HG02938 (cell line): ENCODE measurements at regions not wholly inside any gene's neighbourhood (a gene's known extent, or its start where the extent isn't known, plus 50 kb on each side); places are given as distances from the start of the nearest gene placed in this dataset.

Experiments used
- ATAC-seq: cut with Tn5 transposase; IDR thresholded peaks from one replicate; pipeline ENCODE4 v1.9.1; 2021; ENCODE audit warnings: mild to moderate bottlenecking, moderate library complexity; ENCODE audit not compliant: unreplicated experiment

DNA sequence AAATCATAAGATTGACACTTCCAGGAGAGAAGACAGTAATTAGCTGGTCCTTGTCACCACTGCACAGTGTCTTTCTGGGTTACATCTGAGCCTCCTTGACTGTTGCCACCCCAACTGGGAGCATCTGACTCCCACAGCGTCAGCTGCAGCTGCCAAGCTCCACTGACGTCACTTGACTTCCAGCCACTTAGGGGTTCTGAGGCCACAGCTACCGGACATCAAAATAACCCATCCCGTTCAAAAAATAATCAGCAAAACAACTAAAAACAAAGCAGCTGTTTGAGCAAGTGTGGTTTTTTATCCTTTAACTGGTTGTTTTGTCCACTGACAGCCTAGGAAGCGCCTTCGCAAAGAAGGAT lies 206.5 kb upstream of the AGAP1 start:
- ATAC-seq: no peak

DNA sequence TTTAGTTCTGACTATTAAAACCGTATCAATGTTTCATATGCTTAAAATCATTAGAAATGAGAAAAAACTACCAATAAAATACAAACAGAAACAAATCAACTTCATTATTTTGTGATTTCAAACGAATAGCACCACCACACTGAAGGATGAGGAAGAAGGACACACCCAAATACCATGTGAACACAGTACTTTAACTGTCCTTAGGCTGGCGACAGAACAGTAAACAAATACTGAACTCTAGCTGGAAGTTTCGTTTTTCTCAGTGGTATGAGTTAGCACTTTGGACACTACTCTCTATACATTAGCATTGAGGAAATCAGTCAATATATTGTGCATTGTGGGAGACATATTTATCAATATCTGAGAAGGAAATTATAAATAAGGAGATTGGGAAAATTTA lies 202.4 kb upstream of the AGAP1 start:
- ATAC-seq: no peak

DNA sequence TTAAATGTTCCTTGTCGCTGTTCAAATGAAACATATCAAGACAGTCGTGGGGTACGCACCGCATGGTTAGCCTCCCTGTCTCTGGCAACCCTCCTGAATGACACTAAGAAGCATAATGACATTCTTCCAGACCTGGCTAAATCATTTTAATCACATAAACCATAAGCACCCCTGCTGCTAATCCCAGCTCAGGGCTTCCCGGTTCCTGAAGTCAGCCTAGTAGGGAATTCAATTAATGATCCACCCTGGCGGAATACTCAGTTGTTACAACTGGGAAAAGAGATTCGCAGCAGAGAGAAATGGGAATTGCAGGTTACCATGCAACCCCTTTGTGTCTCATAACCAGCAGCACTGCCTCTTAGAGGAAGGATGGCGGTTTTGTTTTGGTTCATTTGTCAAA lies 200.8 kb upstream of the AGAP1 start:
- no peak for ATAC-seq

DNA sequence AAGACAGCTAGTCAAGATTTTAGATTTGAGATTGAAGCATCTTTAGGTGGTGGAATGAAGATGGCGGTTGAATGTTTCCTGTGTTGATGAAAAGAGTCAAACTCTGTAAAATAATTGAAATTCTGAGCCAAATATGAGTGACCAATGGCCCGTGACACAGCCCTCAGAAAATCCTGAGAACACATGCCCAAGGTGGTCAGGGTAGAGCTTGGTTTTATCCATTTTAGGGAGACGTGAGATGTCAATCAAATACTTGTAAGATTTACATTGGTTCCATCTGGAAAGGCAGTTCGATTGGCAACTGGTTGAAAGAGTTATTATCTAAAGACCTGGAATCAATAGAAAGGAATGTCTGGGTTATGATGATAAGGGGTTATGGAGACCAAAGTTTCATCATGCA lies 198.0 kb upstream of the AGAP1 start:
- ATAC-seq: no peak

DNA sequence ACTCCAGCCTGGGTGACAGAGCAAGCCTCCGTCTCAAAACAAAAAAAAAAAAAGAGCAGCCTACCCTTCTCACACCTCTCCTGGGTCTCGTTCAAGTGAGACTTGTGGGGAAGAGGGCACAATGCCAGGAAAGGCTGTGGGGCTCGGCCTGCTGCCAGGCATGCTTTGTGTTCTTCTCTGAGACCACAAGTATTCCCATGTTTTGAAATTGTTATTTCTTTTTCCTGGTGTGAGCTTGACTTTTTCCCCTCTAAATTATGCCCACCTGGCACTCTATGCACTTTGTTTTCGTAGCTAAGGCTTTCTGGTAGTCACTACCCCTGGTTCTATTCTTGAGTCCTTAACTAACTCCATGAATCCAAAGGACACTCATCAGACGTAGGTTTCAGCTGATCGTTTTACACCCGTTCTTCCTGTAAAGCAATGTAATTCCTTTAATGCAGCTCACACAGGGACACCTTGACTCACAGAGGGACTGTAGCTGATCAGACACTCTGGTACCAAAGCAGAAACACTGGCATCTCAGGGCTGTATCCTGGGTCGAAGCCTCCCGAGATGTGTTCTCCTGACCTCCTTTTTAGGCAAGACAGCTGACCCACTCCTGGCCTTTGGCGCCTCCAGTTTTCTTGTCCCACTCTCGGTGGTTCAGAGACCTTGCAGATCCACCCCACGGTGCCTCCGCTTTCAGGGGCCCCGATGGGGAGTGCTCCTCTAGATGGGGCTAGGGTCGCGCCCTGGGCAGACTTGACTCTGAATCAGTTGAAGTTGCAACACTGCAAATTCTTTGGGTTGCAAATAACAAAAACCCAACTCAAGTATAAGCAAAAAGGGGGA lies 193.3 kb upstream of the AGAP1 start:
- no peak for ATAC-seq

DNA sequence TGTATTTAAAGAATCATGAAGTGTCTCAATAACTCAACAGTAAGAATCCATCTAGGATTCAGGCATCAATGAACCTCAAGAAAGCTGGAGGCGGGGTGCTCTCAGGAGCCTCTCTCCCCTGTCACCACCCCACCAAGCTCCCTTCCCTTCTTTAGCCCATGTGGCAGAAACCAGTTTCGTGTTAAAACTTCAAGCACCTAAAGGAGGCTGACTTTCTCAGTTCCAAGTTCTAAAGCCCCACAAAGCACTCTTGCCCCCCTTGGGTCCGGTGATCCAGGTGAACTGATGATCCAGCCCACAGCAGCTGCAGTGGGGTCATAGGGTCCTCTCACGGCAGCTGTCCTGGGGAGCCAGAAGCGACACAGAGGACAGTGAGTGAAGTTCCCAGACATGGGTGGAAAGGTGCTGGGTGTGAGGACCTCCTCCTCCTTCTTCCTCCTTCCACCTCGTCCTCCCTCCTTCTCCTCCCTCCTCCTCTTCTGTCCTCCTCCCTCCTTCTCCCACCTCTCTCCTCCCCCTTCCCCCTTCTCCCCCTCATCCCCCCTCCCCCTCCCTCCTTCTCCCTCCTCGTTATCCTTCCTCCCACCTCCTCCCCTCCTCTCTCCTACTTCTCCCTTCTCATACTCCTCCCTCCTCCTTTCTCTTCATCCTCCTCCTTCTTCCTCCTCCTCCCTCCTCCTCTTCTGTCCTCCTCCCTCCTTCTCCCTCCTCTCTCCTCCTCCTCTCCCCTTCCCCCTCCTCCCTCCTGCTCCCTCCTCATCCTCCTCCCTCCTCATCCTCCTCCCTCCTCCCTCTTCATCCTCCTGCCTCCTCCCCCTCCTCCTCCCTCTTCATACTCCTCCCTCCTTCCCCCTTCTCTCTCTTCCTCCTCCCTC lies 192.4 kb upstream of the AGAP1 start:
- ATAC-seq: no peak

DNA sequence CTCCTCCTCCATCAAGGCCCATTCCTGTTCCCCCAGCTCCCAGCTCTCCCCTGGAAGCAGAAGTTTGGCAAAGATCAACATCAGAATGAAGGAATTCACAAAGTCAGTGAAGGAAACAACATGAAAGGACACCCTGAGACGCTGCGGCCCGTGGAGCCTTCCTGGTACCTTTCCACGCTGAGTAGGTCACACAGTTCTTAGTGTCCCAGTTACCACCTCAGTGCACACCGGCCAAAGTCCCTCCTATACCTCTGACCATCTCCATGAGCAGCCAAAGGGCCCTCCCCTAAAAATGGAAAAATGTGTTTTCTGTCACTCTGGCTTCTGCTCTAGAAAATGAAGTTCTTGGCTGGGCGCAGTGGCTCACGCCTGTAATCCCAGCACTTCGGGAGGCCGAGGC lies 191.6 kb upstream of the AGAP1 start:
- no peak for ATAC-seq

DNA sequence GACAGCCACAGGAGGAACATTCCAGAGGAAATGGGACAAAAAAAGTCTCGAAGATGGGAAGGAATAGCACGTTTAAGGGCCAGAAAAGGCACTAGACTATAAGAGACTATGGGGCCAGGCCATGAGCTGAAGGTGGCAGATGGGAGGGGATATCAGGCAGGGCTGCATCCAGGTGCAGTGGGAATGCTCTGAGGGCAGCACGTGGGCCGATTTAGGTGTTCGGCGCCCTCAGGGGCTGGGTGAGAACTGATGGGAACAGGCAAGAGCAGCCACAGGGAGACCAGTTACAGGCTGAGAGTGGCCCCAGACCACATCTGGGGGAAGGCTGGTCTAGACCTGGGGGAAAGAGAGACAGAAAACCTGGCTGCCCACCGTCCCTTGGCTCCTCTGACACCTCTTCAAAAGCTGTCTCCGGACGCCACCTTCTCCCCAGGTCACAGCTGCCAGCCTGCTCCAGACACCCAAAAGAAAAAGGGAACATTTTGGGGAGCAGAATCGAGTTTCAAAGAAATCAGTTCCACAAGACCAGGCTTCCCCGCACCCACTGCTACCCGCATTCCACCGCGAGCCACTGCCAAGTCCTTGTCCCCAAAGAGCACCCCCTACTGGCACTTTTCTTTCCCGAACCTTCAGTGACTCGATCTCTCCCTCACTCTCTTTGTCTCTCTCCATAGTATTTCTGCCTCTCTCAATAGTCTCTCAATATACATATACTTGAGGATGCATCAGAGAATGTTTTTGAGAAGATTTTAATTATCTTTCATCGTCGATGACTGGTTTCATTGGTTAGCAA lies 190.1 kb upstream of the AGAP1 start:
- ATAC-seq: no peak

DNA sequence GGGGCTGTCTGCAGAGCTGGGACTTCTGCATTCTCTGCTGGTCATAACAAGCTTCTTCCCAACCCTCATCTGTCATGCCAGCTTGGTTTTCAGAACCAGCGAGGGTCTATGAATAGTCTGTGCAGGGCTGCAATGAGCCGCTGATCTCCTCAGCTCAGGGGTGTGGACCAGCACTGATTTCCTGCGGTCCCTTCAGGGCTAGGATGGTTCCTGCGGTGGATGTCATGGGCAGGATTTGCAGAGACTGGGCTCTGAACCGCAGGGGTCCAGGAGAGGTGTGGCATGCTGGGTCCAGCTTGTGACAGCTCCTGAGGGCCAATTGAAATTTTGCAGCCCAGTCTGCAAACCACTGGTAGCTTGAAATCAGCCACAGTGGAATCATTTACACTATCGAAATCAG lies 188.2 kb upstream of the AGAP1 start:
- ATAC-seq: no peak

DNA sequence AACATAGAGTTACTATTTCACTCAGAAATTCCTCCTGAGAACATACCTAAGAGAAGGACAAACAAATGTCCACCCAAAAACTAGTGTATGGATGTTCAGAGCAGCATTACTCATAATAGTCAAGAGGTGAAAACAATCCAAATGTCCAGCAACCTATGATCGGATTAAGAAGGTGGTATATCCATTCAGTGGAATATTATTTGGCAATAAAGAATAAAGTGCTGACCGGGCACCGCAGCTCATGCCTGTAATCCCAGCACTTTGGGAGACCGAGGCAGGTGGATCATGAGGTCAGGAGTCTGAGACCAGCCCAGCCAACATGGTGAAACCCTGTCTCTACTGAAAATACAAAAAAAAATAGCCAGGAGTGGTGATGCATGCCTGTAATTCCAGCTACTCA lies 182.8 kb upstream of the AGAP1 start:
- ATAC-seq: no peak

DNA sequence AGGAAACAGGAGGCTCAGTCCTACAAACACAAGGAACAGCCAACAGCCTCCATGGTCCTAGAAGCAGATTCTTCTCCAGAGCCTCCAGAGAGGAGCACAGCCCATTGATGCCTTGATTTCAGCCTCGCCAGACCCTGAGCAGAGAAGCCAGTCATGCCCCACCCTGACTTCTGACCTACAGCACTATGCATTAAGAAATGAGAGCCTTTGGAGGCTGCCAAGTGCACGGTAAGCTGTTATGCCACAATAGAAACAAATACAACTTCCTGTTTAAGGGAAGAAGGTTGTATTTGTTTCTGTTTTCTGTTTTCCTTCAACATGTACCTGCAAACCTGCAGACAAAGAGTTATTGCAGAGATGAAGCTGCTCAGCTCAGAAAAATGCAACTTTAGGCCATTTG lies 181.3 kb upstream of the AGAP1 start:
- ATAC-seq: no peak

DNA sequence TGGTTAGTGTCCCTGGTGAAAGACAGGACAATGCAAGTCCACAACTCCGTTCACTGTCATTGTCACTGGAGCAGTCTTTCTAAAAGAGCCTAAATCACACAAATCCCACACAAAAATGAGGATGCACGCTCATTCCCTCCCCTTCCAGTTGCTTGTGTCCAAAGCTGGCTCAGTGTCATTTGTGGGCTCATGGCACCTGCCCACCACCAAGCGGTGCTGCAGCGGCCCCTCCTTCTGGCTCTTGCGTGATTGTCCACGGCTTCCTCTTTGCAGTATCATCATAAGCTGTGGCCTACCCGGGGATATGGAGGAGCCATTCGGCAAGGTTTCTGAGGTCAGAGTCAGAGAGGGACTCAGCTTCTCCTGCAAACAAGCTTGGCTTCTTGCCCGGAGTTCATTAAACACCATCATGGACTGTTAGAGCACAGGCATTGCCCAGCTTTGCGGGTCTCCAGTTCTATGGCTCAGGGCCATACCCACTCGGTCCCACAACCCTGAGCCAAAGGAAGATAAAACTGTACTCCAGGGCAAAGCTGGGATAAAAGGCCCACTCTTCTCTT lies 179.4 kb upstream of the AGAP1 start:
- ATAC-seq: no peak

DNA sequence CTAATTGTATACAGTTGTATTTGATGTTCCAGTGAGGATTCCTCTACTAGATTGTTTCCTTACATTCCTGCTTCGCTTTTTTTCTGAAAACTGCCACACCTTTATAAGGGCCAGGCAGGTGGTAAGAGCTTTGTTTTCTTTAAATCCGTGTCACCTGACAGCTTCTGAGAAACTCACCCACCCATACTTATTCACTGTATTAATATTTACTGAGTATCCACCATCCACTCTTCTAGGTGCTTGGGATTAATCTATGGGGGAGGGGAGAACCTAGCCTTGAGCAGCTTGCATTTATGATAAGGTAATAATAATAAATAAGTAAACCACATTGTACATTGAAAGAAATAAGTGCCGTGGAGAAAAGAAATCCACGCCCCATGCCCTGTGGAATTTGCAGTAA lies 174.7 kb upstream of the AGAP1 start:
- ATAC-seq: no peak

DNA sequence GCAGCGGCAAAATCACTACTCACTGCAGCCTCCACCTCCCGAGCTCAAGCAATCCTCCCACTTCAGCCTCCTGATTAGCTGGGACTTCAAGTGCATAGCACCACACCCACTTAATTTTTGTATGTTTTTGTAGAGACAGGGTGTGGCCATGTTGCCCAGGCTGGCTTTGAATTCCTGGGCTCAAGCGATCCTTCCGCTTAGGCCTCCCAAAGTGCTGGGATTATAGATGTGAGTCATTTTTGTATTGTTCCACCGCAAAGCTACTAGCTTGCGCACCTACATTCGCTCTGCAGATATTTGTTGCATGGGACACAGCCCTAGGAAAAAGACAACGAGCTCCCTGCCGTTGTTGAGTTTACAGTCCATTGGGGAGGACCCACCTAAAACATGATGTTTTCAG lies 173.5 kb upstream of the AGAP1 start:
- no peak for ATAC-seq

DNA sequence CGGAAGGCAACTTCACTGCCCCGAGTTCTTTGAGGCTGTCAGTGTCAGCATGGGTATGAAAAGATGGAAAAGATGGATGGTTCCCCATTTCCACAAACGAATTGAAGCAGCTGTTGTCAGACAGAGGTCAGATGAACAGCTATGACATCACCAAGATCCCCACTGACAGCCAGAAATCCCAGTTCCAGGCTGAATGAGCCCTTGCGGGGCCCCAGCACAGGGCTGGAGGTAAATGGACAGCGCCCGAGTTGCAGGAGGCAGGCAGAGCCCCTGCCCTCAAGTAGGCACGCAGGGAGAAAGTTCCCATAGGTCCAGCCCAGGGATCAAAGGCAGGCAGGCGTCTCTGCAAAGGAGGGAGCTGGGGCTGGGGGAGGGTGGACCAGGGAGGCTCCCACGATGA lies 169.5 kb upstream of the AGAP1 start:
- ATAC-seq: no peak

DNA sequence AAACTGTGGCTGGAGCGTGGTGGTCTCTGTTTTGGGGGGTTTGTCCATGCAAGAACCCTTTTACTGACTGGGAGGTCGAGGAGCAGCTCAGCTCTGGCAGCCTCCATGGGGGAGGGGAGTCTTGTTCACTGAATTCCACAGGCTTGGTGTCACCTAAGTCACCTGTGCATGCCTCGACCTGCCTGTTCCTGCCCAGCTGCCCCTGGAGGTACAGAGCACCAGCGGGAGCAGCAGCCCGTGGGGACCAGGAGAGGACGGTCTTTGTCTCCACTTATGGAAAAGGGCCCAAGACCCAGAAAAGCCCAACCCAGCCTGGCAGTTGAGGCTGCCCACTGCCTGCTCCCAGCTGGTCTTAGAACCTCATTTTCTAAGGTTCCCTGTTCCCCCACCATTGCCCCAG lies 168.7 kb upstream of the AGAP1 start:
- no peak for ATAC-seq

DNA sequence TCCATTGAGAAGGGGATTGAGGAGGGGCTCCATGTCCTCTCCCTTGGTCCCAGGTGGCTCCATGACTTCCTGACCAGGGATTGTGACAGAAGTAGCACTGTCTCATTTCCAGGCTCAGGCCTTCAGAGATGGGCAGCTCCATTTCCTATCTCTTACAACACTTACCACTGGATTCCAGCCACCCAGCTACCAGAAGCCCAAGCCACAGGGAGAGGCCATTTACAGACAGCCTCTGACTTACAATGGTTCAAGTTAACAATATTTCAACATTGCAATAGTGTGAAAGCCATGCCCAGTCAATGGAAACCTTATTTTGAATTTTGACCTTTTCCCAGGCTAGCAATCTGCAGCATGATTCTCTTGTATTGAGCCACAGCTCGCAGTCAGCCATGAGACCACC lies 164.9 kb upstream of the AGAP1 start:
- ATAC-seq: no peak

DNA sequence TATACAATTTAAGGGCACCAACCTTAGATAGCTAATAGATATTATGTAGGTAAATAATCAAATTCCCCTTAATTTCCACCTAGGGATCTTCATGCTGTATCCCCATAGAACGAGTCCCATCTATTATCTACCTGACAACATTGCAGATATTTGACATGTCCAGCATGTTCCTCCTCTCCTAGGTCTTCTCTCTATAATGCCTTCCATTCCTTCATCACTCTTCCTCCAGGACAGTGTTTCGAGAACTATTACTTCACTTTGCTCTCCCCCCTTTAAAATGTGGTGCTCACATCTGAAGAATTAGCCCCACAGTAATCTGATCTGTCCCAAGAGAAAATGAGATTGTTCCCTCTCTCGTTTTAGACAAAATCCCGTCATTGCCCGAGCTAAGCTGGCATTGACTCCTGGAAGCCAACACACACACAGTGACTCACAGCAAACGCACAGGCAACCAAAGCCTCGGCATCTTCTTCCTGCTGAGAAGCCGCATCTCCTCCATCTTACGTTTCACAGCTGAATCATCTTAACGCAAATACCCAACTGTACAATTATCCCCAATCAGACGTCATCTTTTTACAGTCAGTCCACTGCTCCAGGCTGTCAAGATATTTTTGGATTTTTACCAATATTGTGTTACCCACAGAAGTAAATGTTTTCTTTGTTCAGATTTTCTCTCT lies 162.9 kb upstream of the AGAP1 start:
- no peak for ATAC-seq

DNA sequence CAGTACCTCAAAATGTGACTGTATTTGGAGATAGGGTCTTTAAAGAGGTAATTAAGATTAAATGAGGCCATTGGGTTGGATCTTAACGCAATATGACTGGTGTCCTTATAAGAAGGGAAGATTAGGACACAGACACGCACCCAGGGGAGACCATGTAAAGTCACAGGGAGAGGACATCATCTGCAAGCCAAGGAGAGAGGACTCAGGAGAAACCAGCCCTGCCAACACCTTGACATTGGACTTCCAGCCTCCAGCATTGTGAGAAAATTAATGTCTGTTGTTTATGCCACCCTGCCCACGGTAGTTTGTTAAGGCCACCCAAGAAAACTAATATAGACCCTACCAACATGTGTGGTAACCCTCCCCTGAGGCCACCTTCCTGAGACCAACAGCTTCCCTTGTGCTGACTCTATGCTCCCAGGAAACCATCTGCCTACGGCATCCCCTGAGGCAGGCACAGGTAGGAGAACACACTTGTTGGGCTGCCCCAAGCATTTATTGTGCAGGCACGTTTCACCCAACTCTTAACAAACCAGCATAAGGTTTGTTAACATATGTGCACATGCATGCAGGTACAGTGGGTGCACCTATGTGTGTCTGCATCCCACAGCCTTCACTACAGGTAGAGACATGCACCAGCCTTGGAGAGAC lies 161.5 kb upstream of the AGAP1 start:
- ATAC-seq: no peak

DNA sequence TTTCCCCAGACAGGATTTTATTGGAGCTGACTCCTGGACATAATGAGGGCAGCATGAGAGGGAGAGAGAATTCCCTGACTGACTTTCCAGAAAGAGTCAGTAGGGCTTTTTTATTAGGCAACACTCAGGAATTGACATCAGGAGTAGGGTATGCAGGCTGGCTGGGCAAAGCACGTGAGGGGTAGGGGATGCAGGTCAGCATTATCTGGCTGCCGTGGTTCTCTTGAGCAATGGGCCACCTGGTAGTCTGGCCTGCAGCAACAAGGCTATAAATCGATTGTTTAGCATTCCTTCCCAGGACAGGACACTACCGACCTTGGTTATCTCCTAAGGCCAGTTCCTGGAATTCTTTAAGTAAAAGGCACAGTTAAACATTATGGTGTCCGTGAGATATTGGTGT lies 160.8 kb upstream of the AGAP1 start:
- ATAC-seq: no peak
